ENCODE measurements at regions not wholly inside any gene's neighbourhood (a gene's known extent, or its start where the extent isn't known, plus 50 kb on each side); places are given as distances from the start of the nearest gene placed in this dataset.
A peak's percentile ranks its signal among the peaks of the same experiment; 100 is the strongest.

GRCh38 chr2:37795456-37795855 is 124.0 kb upstream of the CDC42EP3 start:
- TF ChIP-seq CTCF (IDR thresholded peaks at IDR 0.05), result no peak
- peaks cover 0 to 56% (median 22%) of the 10 kb centered on the region in 4 donors for H3K4me1 ChIP-seq
- intact Hi-C loops (cut with DNase I; ENCODE audit: low total_unique reads), result loop anchor here (10.0 kb wide), 1 partner anchor 61 kb away; no protein-coding TSS in a partner anchor
- H3K27me3 ChIP-seq, result no peaks in the 10 kb centered on the region
- peak overlapping the region; percentile 56 to 58 for H3K27ac ChIP-seq
- no peak for DNase-seq
- no peak overlapping the region for H3K4me3 ChIP-seq
- no peaks in the 10 kb centered on the region for H3K9me3 ChIP-seq
- H3K36me3 ChIP-seq, result no peaks in the 10 kb centered on the region

GRCh38 chr2:37795938-37796337 is 124.5 kb upstream of the CDC42EP3 start:
- TF ChIP-seq CTCF (IDR thresholded peaks at IDR 0.05), result no peak
- no peaks in the 10 kb centered on the region for H3K36me3 ChIP-seq
- H3K27ac ChIP-seq, result peak overlapping the region; percentile 56 to 58
- H3K27me3 ChIP-seq, result no peaks in the 10 kb centered on the region
- no peaks in the 10 kb centered on the region for H3K9me3 ChIP-seq
- intact Hi-C loops (cut with DNase I; ENCODE audit: low total_unique reads), result loop anchor here (10.0 kb wide), 1 partner anchor 61 kb away; no protein-coding TSS in a partner anchor
- no peak overlapping the region for H3K4me3 ChIP-seq
- H3K4me1 ChIP-seq, result peaks cover 0 to 56% (median 22%) of the 10 kb centered on the region in 4 donors
- no peak for DNase-seq

GRCh38 chr2:37796481-37796880 is 125.0 kb upstream of the CDC42EP3 start:
- Histone ChIP-seq H3K27ac (peak overlapping the region in 1 of 2 donors; percentile 56), H3K27me3 (no peaks in the 10 kb centered on the region), H3K4me3 (no peak overlapping the region), H3K9me3 (no peaks in the 10 kb centered on the region), H3K36me3 (no peaks in the 10 kb centered on the region), H3K4me1 (peaks cover 0 to 56% (median 22%) of the 10 kb centered on the region in 4 donors)
- intact Hi-C loops (cut with DNase I; ENCODE audit: low total_unique reads), result loop anchor here (10.0 kb wide), 1 partner anchor 62 kb away; no protein-coding TSS in a partner anchor
- DNase-seq, result no peak
- TF ChIP-seq CTCF (IDR thresholded peaks at IDR 0.05), result no peak

GRCh38 chr2:37797081-37797480 is 125.6 kb upstream of the CDC42EP3 start:
- intact Hi-C loops (cut with DNase I; ENCODE audit: low total_unique reads), result loop anchor here (10.0 kb wide), 1 partner anchor 62 kb away; no protein-coding TSS in a partner anchor
- no peak overlapping the region for H3K27ac ChIP-seq
- peaks cover 0 to 56% (median 22%) of the 10 kb centered on the region in 4 donors for H3K4me1 ChIP-seq

GRCh38 chr2:37798315-37799005 is 126.6 kb upstream of the RMDN2 start:
- Histone ChIP-seq H3K36me3 (no peaks in the 10 kb centered on the region), H3K27ac (peak overlapping the region; percentile 25 to 32), H3K4me1 (peaks cover 0 to 60% (median 28%) of the 10 kb centered on the region in 4 donors), H3K4me3 (no peak overlapping the region), H3K27me3 (no peaks in the 10 kb centered on the region), H3K9me3 (no peaks in the 10 kb centered on the region)
- no peak for TF ChIP-seq CTCF (IDR thresholded peaks at IDR 0.05)
- no peak for DNase-seq
- intact Hi-C loops (cut with DNase I; ENCODE audit: low total_unique reads), result loop anchor here (10.0 kb wide), 1 partner anchor 64 kb away; no protein-coding TSS in a partner anchor

More at GRCh38 chr2:37797081-37797480, 125.6 kb upstream of the CDC42EP3 start:
- H3K9me3 ChIP-seq, result no peaks in the 10 kb centered on the region
- no peaks in the 10 kb centered on the region for H3K27me3 ChIP-seq
- H3K4me3 ChIP-seq, result no peak overlapping the region
- no peak for DNase-seq
- no peaks in the 10 kb centered on the region for H3K36me3 ChIP-seq
- TF ChIP-seq CTCF (IDR thresholded peaks at IDR 0.05), result no peak
